Right ventricle myocardium inferior (tissue), 1 donor: ENCODE measurements at regions not wholly inside any gene's neighbourhood (a gene's known extent, or its start where the extent isn't known, plus 50 kb on each side); places are given as distances from the start of the nearest gene placed in this dataset.
A peak's percentile ranks its signal among the peaks of the same experiment; 100 is the strongest.

Experiments
- ATAC-seq: fragments of 200-7000 bp; cut with Tn5 transposase; one replicate; pipeline ENCODE4 v1.9.1; 2020; ENCODE audit warnings: mild to moderate bottlenecking, moderate library complexity
- DNase-seq: peaks from one replicate; pipeline ENCODE4 v3.0.0; 2021; ENCODE audit errors: missing footprints
- intact Hi-C: fragments of 100-400 bp; cut with DNase I; formaldehyde crosslinking; loops from one replicate; pipeline ENCODE4 v1.11.0; 2022
- donor health status: DM: no; HTN: yes; CAD: no; lungs with severe emphysema.

DNA sequence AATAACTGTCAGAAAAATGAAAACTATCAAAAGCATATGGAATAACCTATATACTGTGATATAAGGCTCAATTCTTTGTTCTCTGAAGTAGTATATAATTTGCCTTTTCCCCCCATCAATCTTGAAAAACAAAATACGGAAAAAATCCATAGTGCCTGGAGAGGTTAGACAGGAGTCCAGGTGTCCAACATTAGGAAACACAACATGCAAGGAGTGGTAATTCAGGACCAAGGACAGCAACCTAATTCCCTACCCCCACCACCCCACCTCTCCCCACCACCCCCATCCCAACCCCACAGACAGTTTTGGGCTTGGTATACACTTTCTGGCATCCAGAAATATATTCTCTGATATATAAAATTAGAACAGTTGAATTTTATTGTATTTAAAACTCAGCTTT, 55.1 kb upstream of the SLC25A26 start:
- intact Hi-C loops: no loop called here
- ATAC-seq: no peak
- DNase-seq: no peak

DNA sequence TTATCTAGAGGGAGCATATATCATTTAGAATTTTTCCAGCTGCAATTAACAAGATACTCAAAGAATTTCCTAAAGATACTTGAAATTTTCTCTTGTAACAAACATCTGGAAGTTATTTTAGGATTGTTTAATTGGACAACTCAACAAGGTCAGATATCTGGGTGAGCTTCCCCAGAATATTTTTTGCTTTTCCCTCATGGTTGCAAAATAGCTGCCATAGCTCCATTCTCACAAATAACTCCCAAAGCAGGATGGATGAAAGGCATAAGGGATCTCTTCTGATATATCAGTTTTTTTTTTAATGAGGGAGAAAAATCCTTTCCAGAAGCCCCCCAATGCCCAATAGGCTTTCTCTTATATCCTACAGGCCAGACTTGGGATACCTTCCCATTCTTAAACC, 56.6 kb upstream of the SLC25A26 start:
- ATAC-seq (no peak), DNase-seq (no peak)
- intact Hi-C loops: no loop called here

DNA sequence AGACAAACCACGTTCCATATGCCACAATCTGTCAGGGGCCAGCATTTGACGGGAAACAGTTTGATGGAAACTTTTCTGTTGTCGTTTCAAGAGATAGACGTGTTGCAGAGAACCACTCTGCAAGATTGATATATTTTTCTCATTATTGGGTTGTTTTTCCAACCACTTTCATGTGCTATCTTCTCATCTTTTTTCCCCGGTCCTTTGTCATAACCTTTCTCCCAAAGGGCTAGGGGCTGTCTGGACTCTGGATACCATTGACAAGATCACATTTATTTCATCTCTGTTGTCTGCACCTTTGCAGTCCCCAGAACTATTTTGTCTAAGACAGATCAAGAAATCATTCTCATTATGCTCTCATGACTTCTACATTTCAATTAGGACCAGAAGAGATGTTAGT, 57.6 kb upstream of the SLC25A26 start:
- intact Hi-C loops: no loop called here
- no peak for ATAC-seq
- no peak for DNase-seq

DNA sequence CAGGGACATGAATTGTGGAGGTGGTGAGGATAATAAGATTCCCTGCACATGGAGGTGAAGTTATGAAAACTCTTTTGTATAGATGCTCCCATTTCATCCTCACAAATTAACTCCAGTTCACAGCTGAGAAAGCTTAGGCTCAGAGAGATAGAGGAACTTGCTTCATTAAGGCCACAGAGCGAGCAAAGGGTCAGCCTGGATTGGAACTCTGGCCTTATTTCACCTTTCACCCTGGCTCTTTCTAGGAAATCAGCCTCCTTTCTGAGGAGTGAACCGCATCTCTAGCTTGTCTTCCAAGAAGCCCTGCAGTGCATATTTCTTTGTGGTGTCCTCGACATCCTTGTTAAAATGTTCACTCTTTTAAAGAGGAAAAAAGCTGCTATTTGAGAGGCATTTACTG, 58.0 kb upstream of the SLC25A26 start:
- intact Hi-C loops: no loop called here

DNA sequence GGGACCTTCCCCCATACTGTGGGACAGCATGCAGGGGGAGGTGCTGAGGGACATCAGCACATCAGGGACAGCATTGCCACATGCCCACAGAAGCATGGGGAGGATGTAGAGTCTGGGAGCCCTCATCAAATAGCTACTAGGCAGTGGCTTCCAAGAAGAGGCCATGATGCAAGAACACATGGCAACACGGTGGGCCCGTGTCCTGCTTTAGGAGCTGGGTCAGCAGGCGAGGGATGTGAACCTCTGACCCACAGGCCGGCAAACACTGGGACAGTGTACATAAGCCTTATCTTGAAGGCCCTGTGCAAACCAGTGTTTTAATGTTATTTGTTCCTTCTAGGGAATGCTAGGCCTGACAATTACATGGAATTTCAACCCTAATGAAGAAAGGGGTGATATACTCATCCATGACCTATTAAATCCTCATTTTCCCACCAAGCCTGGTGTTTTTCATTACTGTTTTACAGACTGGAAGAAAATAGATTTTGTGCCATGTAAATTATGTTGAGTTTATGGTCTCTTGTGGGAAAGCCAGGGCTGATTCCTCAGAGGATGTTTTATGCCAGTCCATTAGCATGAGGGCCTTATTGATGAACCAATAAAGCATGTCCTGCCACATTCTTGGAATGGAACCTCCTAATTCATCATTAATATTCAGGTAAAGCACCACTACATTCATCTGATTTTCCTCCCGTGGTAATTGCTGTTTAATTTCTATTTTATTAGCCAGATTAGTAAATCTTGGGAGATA, 61.7 kb upstream of the SLC25A26 start:
- intact Hi-C loops: no loop called here
- ATAC-seq (no peak), DNase-seq (no peak)

More for the DNA sequence above, 58.0 kb upstream of the SLC25A26 start:
- DNase-seq (no peak), ATAC-seq (no peak)

DNA sequence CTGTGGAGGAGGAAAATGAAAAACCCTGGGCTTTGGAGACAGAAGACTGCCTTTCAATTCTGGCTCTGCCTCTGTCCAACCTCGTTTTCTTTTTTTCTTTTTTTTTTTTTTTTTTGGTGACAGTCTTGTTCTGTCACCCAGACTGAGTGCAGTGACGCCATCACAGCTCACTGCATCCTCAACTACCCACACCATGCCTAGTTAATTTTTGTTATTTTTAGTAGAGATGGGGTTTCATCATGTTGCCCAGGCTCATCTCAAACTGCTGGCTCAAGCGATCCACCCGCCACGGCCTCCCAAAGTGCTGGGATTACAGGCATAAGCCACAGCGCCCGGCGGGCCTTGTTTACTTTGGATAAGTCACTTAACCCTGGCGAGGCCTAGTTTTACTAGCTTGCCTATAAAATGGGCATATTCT, 66.3 kb upstream of the SLC25A26 start:
- ATAC-seq (peak; percentile 15), DNase-seq (peak; percentile 68)
- intact Hi-C loops: loop anchor here (5.0 kb wide), 1 partner anchor 43 kb away; no protein-coding TSS in a partner anchor

DNA sequence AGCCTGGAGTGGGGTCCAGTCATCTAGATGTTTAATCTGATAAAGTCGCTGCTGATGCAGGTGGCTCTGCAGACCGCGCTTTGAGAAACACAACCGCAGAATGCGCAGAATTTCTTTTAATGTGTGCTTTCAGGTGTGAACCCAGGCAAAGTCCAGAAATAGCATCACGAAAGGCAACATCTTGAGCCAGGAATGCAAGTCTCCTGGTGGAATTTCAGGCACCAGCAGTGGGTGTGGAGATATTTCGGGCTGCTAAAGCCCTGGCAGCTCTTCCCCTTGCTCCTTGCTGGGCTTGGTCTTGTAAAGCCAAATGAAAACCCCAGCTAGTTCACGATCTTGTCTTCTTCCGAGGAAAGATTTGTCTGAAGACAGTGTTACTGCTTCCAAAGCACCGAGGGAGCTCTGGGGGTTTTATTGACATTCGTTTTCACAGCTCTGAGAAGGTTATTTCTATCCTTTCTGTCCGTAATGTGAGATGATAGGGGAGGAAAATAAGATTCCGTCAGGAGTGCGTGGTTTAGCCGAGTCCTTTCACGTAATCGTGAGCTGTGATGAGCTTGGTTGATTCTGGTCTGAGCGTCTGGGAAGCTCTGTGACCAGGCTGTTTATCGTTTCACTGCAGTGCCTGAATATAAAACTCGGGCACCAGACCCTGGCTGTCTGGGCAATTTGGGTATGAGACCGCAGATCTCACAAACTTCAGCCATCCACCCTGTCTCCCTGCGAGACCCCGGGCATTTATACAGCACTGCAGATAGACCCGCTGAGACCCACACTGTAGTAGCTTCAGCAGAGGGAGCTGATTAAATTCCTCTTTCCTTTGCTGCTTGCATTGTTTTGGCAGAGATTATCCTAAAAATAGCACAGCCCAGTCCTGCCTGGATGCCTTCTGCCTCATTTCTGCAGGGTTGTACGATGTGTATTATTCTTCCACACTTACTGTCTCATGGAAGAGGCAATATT, 67.0 kb upstream of the SLC25A26 start:
- intact Hi-C loops: loop anchor here (5.0 kb wide), 1 partner anchor 44 kb away; no protein-coding TSS in a partner anchor
- no peak for DNase-seq
- peak; percentile 79 for ATAC-seq

DNA sequence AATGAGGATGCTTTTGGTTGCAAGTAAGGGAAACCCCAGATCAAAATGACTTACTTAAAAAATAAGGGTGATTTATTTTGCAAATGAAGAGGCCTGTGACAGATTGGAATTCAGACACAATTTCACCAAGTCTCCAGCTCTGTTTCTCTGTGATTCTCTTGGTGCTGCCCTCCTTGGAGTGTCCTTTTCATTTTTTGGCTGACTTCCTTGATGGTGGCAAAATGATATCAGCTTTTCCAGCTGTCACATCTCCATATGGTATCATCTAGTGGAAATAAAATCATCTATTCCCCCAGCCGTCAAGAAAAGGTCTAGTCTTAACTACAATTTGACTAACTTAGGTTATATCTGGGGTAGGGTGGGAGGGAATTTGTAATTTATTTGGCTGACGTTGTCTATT, 68.5 kb upstream of the SLC25A26 start:
- intact Hi-C loops: loop anchor here (5.0 kb wide), 1 partner anchor 45 kb away; no protein-coding TSS in a partner anchor
- no peak for ATAC-seq

DNA sequence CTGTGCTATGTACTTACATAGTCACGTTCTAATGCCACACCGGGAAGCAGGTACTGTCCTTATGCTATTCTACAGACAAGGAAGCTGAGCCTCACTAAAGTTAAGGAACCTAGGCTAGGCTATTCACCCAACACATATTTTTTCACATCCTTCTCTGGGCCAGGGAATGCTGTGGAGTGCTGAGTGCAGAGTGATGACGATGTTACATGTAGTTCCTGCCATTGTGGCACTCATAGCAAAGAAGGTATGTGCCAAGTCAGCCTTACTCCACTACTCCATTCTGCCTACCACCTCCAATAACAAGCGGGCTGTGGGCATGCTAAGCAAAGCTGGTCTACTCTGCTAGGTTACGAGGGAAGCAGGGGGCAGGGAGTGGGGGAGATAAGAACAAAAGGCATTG, 69.8 kb upstream of the SLC25A26 start:
- DNase-seq: no peak
- intact Hi-C loops: loop anchor here (5.0 kb wide), 1 partner anchor 46 kb away; no protein-coding TSS in a partner anchor
- no peak for ATAC-seq

More for the DNA sequence above, 68.5 kb upstream of the SLC25A26 start:
- no peak for DNase-seq

DNA sequence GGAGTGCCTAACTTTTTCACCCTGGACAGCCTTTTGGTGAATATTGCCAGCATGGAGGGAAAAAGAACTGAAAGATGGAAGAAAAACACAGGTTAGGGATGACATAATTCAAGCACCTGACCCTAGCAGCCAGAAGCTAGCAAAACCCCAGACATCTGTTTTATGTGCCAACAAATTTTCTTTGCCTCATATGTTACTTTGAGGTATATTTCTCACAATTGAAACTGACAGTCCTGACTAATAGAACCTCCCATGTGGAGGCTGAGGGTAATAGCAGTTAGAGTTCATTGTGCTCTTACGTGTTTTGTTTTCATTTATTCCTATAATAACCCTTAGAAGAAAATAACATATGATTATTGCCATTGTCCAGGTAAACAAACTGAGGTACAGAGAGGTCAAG, 71.5 kb upstream of the SLC25A26 start:
- intact Hi-C loops: no loop called here
- no peak for DNase-seq
- ATAC-seq: no peak

DNA sequence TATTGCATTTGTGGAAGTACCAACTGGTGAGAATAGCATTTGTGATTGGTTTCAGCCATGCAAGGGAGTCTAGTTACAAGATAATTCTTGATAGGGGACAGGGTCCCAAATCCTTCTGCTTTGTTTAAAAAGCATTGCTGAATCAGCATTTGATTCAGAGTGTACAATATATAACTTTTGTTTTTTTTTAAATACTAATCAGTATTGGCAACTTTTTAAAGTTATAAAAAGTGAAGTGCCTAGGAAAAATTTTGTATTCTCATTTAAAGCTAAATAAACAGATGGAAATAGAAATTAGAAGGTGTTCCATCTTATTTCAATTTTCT, 75.4 kb upstream of the SLC25A26 start:
- DNase-seq: no peak
- intact Hi-C loops: no loop called here
- ATAC-seq: no peak

DNA sequence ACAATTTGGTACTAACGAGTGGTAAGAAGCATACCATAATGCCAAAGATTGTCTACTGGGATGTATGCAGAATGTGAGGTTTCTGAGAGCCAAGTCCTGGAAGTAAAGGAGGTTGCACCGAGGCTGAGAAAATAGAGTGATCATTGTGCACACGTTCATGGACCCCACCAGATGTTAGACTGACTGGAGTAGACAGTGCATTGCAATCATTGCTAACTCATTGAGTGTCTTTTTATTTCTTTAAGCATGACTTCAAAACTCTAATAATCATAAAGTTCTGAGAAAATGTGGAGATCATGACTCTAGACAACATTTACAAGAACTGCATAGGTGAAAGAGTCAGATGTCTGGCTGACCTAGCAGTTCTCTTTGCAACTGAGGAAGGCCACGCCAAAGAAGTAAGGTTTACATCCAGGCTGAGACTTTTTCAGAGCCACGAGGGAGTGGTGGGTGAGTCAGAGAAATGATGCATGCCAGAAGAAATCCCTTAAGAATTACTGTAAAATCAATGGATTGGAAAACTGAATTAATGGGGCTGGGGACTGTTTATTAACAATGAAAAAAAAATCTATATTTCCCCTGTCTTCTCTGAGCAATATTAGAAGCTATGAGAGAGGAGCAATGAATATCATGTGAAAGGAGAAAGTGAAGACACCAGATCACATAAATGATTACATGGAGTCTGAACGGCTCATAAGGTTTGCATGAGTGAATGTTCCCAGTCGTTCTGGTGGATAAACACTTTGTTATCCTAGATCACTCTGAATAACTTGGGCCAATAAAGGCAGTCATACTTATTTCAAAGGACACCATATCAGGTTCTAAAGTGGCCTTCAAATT, 76.0 kb upstream of the SLC25A26 start:
- DNase-seq (no peak), ATAC-seq (no peak)
- intact Hi-C loops: no loop called here

DNA sequence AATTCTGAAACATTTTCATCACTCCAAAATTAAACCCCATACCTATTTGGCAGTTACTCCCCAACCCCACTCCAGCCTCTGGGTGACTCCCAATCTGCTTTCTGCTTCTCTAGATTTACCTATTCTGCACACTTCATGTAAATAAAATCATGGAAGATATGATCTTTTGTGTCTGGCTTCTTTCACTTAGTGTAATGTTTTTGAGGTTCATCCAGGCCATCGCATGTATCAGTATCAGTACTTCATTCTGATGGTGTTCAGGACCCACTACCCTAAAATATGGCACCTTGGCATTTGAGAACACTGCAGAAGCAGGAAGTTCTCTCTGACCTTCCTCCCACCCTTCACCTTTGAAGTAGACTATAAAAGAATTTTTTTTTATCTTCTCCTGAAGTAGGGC, 78.7 kb upstream of the SLC25A26 start:
- intact Hi-C loops: no loop called here
- ATAC-seq: no peak

DNA sequence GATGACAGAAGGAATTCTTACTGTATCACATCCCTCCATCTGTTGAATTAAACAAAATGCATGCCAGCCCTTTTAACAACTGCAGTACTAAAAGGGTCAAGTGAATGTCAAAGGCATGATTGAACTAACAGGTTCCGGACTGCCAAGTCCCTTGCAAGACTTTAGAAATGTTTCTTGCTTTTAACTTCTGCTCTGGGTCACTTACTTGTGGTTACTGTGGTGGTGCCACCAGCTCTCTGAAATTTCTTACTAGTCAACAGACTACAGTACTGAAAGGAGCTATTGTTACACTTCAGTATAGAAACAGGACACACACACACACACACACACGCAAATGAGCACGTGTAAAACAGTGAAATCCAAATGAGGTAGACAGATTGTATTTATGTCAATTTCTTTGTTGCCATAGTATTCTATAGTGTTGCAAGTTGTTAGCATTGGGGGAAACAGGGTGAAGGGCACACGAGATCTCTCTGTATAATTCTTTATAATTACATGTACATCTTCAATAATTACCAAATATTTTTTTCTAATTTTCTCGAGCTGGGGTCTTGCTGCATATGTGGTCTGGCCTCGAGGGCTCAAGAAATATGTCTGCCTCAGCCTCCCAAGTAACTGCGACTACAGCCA, 79.9 kb upstream of the SLC25A26 start:
- ATAC-seq: no peak
- intact Hi-C loops: no loop called here

More for the DNA sequence above, 78.7 kb upstream of the SLC25A26 start:
- DNase-seq: no peak

DNA sequence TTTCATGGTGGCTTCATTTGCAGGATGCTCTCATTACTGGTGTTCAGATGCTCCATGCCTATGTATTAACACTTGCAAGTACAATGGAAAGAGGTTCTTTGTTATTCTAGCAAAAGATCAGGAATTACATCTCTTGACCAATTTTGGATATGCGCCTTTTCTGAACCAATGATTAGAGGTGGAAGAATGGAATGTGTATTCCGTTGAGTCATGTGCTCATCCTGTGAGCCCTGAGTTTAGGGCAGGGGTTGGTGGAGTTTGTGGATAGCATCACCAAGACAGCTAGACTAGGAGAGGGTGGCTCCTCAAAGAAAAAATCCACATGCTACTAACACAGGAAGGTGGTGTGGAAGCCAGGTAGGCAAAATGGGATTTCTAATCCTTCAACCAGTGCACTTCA, 80.7 kb upstream of the SLC25A26 start:
- intact Hi-C loops: no loop called here
- no peak for DNase-seq
- no peak for ATAC-seq

More for the DNA sequence above, 79.9 kb upstream of the SLC25A26 start:
- no peak for DNase-seq

DNA sequence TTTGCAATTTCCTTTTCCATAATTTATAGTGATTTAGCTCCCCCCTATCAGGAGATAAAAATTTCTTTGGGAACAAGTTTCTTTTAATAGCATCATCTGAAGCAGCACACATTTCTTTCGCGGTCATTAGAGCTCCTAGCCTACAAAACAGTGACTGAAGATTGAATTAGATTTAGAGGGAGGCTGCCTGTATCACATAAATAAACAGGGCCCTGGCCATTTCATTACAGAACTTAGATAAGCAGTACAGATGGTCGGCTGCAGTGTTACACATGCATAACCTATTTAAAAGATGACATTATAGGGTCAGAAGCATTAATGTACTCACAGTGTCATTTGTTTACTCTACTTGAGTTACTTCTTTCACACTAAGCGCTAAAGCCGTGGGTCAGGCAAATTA, 81.4 kb upstream of the SLC25A26 start:
- DNase-seq: no peak
- no peak for ATAC-seq
- intact Hi-C loops: loop anchor here (2.0 to 5.0 kb wide), 2 partner anchors 102 to 355 kb away; partner anchors contain the start of gene MAGI1

DNA sequence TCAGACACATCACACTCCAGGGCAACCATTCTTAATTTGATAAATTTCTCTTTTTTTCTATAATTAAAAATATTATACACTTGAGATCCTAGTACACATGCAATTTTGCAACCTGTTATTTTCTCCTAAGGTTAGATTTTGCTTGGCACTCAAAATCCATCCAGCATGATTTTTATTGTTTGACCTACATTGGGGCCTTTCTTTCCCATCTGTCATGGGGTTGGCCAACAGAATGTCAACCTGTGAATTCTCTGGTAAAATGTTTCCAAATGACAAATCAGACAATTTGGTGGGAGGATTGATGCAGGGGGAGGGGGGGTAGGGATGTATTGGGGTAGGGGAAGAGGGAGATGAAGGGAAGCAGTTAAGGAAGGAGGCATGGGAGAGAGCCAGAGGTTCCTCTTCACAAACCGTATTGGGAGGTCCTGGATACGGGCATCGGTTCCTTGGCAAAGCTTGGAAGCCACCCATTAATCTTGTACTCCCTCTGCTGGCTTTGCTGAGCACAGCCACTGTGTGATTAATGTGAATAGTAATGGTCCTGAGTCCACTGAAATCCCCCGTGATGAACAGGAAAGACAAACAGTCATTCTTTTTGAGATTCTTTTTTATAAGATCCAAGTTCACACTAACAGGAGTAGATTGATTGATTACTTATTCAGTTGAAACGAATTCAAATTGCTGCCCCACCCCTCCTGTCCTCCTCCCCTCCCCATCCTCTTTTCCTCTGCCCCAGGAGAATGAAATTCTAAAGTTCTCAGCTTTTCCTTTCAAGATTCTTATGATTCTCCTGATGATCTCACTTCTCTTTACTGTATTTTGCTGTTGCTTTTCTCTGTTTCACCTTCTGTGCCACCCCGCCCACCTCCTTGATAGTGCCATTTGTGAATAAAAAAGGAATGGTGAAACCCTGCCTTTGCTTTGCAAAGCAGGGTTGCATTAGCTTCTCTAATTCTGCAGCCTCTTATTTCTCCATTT, 82.2 kb upstream of the SLC25A26 start:
- intact Hi-C loops: loop anchor here (2.0 to 5.0 kb wide), 2 partner anchors 101 to 354 kb away; partner anchors contain the start of gene MAGI1
- ATAC-seq (peak; percentile 80), DNase-seq (no peak)
